GM19455 (cell line): ENCODE measurements at regions not wholly inside any gene's neighbourhood (a gene's known extent, or its start where the extent isn't known, plus 50 kb on each side); places are given as distances from the start of the nearest gene placed in this dataset.
"Not testable (repeated sequence)": the region's sequence is repeated elsewhere in the genome, so short reads cannot be mapped to it uniquely, and the experiment has no call there.

Source experiments
- ATAC-seq: cut with Tn5 transposase; IDR thresholded peaks from one replicate; pipeline ENCODE4 v1.9.1; 2021; ENCODE audit not compliant: unreplicated experiment

DNA sequence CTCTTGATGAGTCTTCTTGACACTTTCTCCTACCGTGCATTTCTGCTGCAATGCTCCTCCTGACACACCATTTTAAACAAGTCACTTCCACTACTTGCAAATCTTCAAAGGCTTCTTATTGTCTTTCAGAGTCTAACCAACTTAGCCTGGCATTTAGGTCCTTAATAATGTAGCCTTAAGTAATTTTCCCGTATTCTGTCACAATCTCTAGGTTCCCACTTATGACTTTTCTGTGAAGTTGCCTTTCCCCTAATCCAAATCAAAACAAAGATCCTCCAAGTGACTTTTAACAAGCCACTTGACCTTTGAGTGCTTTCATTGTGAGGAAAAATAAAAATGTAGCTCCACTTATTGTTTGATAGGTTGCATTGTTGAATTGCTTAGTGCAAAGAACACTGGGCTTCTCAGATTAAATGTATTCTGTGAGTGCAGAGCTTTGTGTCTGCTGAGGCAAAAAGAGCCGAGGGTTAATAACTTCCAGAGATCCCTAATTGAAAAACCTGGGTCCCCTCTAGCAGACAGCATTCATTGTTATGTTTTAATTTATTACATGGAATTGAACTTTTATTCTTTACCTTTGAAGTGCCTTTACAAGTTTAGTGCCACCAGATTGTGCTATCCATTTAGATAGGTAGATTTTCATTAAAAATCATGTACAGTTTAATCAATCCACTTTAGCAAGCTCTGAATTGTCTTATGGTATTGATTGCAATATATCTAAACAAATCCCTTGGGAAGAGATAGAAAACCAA is 341.7 kb upstream of the TYRP1 start:
- ATAC-seq = no peak

DNA sequence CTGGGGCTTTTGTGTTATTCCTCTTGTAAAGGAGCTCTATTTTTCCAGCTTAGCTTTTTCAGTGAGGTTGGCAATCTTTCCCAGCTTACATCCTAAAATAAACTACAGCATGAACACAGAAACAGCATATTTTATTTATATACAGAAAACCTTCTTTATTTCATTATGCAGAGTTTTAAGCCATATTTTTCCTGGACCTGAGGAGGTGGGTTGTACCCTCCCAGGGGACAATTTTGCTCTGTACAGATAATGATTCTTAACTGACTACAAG is 341.2 kb upstream of the TYRP1 start:
- ATAC-seq = no peak

DNA sequence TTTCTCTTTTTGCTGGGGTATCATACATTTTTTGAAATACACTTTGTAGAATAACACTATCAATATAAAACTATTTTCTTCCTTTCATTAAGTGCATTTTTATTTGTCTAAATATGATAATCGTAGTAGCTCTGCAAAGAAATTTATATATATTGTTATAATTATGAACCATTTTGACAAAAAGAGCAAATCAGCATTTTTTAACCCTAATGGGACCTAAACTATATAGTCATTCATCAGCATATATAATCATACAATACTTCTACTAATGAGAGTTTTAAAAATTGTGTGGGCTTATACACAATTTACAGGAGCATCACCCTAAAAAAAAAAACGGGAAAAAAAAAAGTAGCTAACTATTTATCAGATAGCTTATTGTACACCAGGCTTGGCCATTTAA is 329.7 kb upstream of the TYRP1 start:
- no peak for ATAC-seq

DNA sequence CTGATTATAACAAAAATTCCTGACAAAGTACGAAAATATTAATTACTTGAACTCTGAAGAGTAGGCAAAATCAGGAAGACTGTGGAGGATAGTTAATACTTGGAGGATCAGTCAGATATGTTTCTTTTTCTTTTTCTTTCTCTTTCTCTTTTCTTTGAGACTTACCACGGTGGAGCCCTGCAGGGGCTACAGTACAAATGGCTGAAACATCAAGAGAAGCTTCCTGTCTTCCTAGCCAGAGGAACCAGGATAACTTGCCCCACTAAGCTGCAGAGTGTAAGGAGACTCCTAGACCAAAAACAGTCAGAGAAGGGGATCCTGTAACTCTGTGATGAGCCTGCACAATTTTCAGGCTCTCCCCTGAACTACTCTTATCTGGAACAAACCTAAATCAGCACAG is 324.6 kb upstream of the TYRP1 start:
- no peak for ATAC-seq

DNA sequence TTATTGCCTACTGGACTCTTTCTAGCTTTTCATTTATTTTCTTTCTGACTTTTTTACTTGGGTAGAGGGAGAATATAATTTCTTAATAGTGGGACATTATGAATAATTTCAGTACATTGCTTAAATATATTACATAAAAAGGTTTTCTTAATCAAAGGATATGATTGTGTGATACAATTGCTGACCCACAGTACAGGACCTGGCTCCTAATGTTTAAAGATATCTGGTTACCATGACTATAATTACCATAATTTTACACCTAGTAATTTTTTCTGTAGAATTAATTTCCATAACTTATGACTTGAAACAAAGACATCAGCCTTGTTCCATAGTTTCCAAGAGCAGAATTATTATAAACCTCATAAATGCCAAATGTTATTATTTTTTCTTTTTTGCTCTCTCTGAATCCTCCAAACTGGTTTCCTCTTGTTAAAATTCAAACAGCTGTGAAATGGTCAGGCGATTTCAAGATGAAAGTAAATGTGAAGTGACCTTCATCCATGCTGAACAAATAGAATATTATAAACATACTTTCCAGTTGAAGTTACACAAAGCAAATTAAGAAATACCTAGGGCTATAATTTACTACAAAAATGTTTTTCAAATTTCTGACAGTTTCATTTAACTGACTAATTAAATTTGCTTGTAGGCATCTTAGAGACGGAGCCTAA is 301.2 kb upstream of the TYRP1 start:
- no peak for ATAC-seq

DNA sequence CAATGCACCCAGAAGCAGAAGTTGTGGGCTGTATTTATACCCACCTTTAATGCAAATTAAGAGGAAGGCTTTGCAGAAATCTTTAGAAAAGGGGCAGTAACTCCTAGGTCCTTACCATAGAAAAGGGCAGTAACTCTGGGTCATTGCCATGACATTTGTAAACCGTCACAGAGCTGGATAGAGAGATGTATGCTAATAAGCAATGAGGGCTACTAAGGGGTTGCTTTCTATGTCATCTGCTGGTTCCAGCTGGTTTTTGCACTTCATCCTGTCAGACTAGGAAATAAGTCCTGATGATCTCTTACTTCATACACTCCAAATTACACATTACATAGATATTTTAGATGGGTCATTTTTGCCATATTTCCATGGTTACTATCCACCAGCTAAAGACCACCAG is 299.1 kb upstream of the TYRP1 start:
- ATAC-seq = no peak

DNA sequence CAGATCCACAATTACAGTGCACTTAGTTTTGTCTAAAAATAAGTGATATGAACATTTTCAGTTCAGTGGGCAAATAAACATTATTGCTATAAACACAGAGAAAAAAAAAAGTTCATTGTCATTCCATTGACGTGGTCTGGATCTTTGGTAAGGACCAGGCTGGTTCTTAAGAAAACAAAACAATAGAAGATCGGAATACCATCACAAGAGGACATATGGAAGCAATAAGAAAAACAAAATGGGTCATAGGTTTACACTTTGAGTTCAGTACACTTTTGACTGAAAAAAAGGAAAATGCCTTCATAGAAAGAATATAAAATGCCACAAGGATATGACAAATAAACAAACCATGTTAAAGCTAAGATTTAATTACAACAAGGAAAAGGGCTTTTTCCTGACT is 289.5 kb upstream of the TYRP1 start:
- ATAC-seq = no peak

DNA sequence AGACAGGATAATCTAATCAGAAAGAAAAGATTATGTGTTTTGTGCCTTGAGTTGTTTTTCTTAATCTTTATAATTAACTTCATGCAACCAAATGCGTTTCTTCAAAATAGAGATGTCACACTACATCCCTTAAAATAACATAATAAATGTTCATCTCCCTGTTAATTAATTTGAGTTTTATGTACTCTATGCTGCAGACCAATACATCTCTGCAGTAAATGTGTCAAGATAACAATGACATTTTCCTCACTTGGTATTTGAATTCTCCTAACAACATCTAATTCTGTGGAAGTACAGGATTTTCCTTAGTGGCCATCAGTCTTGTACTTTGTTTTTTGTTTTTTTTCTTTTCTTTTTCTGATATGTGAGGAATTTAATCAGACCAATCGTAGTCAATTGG is 279.2 kb upstream of the TYRP1 start:
- no peak for ATAC-seq

DNA sequence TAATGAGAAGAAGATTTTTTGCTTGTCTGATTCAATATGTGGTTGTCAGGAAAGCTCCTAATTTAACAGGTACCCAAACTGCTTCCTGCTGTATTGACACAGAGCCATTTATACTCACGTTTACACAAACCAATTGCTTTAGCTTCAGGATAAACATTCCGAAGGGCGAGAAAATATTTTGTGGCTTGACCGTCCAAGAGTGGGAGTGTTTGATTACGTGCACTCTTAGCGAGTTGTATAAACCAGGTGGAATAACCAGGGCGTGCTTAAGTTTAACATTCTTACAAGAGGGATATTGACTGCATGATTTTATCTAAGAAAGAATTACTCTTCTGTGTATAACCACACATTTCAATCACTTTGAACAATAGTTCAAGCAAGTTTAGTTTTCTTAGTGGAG is 278.7 kb upstream of the TYRP1 start:
- no peak for ATAC-seq

DNA sequence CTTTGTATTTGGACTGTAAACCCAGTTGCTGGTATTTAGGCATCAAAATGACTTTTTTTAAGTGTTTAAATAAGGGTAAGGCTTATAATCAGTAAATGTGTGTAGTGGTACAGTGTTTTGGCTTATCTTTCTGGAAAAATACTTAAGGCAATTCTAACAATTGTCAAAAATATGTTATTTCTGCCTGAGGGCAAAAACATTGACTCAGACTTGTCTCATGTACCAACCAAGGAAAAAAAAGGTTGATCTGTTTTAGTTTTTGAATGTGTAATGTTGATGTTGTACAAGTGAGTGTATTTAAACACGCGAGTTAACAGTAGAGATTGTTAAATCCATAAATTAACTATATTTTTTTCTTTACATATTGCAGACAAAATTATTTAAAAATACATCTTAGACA is 277.8 kb upstream of the TYRP1 start:
- no peak for ATAC-seq

DNA sequence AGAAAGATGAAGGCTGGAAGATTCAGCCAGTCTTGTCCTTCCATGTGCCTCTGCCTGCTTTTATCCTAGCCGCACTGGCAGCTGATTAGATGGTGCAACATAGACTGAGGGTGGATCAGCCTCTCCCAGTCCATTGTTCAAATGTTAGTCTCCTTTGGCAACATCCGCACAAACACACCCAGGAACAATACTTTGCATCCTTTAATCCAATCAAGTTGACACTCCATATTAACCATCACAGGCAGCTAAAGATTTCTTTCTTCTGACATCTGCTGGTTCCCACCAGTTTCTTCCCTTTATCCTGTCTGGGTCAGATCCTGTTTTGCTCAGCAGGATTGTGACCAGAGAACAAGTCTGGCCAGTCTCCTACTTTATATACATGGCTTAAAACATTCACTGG is 276.5 kb upstream of the TYRP1 start:
- ATAC-seq = no peak

DNA sequence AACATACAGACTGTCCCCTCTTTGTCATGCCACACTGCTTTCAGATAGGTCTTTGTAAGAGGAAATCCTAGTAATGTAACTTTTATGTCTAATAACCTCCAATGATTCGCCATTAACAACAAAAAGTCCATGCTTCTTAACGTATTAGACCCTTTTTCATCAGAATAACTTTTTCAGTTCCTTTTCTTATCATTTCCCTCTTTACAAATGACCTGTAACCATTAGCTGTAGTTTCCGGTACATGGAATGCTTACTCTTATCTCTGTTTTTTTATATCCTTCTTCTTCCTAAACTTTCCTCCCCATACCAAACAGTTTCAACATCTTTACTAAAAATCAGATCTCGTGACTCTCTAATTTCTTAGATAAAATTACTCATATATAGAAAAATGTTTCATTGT is 268.9 kb upstream of the TYRP1 start:
- ATAC-seq = no peak

DNA sequence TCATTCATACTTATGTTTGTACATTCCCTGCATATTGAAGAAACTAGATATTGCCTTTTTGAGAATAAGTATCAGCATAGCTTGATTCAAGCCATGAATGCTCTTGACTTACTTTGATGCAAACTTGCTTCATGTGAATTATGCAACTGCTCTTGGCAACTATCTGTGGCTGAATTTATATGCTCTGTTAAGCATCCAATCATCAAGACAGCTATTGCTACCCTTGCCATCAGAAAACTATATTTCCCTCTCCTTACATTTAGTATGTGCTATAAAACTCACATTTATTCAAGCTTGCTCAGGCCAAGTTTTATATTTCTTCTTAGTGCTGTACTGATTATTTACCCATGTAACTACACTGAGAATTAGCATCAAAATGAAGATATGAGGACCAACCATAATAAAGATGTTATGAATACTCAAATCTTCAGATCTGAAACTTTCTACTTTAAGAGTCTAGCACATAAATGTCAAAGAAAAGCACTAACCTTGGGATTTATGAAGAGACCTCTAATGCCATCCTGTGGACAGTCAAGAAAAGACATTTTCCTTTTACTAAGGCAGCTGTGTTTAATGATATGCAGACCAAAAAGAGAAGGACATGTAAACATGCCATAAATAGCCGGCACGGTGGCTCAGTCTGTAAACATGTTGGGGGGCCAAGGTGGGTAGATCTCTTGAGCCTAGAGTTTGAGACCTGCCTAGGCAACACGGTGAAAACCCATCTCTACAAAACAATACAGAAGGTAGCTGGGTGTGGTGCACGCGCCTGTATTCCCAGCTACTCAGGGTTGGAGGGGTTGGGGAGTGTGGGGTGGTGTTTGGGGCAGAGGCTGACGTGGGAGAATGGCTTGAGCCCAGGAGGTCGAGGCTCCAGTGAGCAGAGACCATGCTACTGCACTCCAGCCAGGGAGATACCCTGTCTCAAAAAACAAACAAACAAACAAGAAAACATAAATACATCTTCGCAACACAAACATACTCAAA is 267.0 kb upstream of the TYRP1 start:
- no peak for ATAC-seq

DNA sequence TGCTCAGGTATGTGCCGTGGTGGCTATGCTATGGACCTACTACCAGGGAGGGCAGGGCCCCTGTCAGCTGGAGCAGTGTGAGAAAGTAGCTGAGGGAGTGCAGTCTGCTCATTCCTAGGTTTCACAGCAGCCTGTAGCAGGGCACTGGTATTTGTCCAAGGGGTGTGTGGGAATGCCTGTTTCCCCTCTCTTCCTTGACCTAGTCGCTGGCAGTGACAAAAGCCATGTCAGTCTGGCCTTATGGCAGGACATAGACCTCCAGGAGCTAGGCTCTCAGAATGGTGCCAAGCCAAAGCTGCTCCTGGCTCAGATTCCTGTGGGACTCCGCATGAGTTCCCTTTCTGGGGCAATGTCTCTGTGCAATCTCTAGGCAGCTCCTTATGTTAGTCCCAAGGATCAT is 253.9 kb upstream of the TYRP1 start:
- no peak for ATAC-seq

DNA sequence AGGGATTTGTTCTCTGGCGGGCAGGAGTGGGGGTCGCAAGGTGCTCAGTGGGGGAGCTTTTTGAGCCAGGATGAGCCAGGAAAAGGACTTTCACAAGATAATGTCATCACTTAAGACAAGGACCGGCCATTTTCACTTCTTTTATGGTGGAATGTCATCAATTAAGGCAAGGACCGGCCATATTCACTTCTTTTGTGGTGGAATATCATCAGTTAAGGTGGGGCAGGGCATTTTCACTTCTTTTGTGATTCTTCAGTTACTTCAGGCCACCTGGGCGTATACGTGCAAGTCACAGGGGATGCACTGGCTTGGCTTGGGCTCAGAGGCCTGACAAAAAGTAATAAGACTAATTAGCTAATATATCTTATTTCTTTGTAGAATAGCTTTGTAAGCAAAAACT is 252.1 kb upstream of the TYRP1 start:
- not testable (repeated sequence) for ATAC-seq

DNA sequence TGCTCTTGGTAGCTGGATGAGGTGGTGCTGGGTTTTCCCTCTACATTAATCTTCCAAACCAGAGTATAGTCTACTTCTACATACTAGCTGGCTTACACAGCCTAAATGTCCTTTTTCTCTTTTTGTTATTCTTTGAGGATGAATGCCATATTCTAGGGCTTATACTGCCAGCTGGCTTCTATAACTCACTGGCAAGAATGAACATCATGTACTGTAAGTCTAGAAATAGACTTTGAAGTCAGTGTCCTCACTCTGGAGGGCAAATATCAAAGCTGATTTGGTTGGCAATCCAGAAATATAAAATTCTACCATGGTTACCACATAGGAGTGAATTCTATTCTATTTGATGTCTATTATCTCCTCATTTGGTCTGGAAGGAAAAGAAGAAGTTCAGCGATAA is 251.7 kb upstream of the TYRP1 start:
- no peak for ATAC-seq

DNA sequence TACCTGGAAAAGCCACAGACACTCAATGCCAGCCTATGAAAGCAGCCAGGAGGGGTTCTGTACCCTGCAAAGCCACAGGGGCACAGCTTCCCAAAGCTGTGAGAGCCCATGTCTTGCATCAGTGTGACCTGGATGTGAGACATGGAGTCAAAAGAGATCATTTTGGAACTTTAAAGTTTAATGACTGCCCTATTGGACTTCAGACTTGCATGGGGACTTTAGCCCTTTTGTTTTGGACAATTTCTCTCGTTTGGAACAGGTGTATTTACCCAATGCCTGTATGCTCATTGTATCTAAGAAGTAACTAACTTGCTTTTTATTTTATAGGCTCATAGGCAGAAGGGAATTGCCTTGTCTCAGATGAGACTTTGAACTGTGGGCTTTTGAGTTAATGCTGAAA is 244.9 kb upstream of the TYRP1 start:
- no peak for ATAC-seq

DNA sequence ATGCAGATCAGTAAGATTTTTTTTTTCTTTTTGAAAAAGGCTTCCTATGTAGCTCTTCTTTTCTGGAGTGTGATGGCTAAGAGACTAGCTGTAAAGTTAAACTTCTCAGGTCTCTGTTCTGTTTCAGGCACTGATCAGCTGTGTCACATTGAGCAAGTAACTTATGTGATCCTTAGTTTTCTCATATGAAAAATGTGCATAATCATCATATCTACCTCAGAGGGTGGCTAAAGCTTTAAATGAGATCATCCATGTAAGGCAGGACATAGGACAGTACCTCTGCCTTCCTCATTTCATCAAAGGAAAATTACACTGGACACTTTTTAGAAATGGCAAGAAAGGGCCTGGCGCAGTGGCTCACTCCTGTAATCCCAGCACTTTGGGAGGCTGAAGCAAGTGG is 235.9 kb upstream of the TYRP1 start:
- no peak for ATAC-seq

DNA sequence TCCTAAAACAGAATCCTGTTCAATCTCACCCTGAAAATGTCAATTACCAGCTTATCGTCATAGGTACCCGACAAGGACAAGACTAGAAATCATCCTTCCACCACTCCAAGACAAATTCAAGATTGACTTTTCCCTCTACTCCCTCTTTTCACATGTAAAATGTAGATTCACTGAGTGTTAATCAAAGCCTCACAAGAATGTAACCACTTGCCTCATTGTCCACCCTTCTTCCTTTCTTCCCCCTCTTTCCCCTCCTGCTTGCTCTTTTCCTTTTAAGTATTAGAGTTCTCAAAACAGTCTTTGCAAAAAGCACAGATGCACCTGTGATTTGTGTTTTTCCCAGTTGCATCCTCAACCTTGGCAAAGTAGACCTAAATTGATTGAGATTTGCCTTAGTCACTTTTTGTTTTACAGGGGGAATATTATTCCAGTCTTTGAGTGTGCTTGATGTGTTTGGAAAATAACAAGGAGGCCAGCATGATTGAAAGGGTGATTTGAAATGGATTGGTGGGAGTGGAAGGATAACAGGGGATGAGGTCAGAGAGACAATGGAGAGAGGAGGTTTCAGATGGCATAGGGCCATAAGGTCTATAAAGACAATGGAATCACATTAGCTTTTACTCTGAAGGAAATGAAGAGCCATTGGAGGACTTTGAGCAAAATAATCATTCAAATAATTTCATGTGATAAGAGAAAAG is 231.3 kb upstream of the TYRP1 start:
- ATAC-seq = no peak

DNA sequence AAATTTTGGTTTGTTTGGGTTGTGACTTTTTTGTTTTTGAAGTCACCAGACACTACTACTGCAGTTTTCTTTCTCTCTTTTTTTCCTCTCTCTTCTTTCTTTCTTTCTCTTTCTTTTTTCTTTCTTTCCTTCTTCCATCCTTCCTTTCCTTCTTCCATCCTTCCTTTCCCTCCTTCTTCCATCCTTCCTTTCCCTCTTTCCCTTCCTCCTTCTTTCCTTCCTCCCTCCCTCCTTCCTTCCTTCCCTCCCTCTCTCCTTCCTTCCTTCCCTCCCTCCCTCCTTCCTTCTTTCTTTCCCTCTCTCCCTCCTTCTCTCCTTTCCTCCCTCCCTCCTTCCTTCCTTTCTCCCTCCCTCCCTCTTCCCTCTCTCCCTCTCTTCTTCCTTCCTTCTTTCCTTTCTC is 230.3 kb upstream of the TYRP1 start:
- ATAC-seq = no peak

DNA sequence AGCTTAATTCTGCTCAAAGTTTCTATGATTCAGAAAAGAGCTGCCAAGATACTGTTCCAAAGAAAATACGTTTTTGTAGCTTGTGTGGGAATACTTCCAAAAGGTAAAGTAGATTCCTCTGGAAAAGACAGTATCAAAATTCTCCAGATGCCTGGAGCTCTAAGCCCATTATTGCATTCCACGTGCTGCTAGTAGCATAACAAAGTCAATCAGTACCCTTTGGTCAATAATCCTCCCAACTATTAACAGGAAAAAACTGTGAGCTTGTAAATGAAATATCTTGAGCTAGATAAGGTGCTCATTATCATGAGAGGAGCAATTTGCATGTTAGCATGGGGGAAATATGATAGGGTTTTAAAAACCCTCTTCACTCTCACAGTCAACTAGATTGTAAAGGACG is 229.5 kb upstream of the TYRP1 start:
- ATAC-seq = no peak
